IPS-20b (cell line): ENCODE measurements at regions not wholly inside any gene's neighbourhood (a gene's known extent, or its start where the extent isn't known, plus 50 kb on each side); places are given as distances from the start of the nearest gene placed in this dataset.

Experiments
- H3K27ac ChIP-seq: one replicate; pipeline ENCODE4 v1.5.1; 2013; ENCODE audit warnings: low read length
- H3K27me3 ChIP-seq: 2 replicates; pipeline ENCODE4 v1.6.1; 2013; ENCODE audit warnings: mild to moderate bottlenecking, low read length, inconsistent platforms; ENCODE audit not compliant: insufficient read depth
- H3K36me3 ChIP-seq: 2 replicates; pipeline ENCODE4 v1.6.1; 2013; ENCODE audit warnings: low read depth, mild to moderate bottlenecking, inconsistent platforms, low read length, moderate library complexity; ENCODE audit not compliant: insufficient read depth
- H3K4me1 ChIP-seq: 2 replicates; pipeline ENCODE4 v1.6.1; 2013; ENCODE audit warnings: mild to moderate bottlenecking, control low read depth, inconsistent platforms, low read length, moderate library complexity; ENCODE audit not compliant: insufficient read depth
- H3K4me3 ChIP-seq: 2 replicates; pipeline ENCODE4 v1.5.1; 2013; ENCODE audit warnings: mild to moderate bottlenecking, low read length, inconsistent platforms
- H3K9ac ChIP-seq: 2 replicates; pipeline ENCODE4 v1.6.1; 2013; ENCODE audit warnings: low read depth, mild to moderate bottlenecking, inconsistent platforms, low read length, moderate library complexity
- H3K9me3 ChIP-seq: 2 replicates; pipeline ENCODE4 v1.6.1; 2013; ENCODE audit warnings: mild to moderate bottlenecking, low read depth, low read length, inconsistent platforms; ENCODE audit not compliant: insufficient read depth

DNA sequence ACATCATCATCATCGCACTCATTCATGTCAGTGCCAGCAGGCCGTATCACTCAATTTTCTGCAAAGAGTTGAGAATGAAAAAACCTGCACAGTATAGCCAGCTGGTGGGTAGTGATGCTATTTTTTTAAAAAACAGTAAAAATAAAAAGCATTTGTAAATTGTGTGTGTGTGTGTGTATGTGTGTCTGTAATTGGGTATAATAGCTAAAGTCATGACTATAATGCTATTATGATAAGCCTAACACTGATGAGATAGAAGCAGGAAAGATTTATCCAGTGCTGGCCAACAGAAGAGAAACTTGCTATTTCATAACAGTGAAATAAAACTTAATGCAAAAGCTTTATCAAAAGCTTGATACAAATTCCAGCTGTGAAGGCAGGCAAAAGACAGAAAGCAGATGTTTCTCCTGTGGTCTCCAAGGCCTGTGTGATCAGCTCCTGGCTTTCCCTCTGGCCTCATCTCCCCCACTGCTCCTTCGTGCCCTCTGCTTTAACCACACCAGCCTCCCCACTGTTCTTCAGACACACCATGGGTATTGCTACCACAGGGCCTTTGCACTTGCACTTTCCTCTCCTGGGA lies 206.2 kb upstream of the IRX5 start:
- Histone ChIP-seq H3K27me3 (no peaks in the 10 kb centered on the region), H3K4me3 (no peak overlapping the region), H3K9ac (no peak overlapping the region), H3K27ac (no peak overlapping the region), H3K36me3 (no peaks in the 10 kb centered on the region), H3K9me3 (no peaks in the 10 kb centered on the region), H3K4me1 (no peaks in the 10 kb centered on the region)

DNA sequence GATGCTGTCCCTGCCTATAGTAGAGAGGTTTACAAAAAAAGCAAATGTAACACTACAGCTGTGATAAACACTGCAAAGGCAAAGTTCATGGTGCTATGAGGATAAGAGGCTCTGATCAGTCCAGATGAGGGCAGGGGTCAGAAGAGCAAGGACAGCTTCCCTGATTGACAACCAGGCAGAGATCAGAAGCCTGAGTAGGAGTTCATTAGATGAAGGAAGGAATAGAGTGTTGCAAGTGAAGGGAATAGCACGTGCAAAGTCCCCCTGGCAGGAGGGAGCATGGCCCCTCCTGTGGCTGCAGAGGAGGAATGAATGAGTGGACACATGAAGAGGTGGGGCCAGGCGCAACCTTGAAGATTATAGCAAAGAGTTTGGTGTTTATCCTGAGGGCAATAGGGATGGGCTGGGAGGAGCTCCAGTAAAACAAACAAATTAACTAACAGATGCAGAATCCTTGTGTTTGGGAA lies 208.4 kb upstream of the IRX5 start:
- H3K4me1 ChIP-seq, result no peaks in the 10 kb centered on the region
- H3K4me3 ChIP-seq, result no peak overlapping the region
- H3K9ac ChIP-seq, result no peak overlapping the region
- H3K9me3 ChIP-seq, result no peaks in the 10 kb centered on the region
- no peaks in the 10 kb centered on the region for H3K36me3 ChIP-seq
- no peaks in the 10 kb centered on the region for H3K27me3 ChIP-seq
- no peak overlapping the region for H3K27ac ChIP-seq

DNA sequence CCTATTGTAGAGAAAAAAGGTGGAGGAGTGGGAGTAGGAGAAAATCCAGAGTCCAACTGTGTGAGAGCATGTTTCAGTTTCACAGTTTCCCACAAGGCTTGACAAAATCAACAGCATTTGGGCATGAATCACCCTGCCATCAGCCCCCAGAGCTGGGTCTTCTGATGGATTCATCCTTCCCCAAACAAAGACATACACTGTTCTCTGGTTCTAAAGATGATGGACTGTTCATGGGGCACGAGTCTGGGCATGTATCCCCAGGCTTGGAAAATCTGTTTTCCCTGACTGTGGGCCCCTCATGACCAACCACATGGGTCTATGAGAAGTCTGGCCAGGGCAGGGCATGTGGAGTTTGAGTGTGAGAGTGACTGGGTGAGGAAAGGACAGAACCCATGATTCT lies 210.4 kb upstream of the IRX5 start:
- H3K27ac ChIP-seq, result no peak overlapping the region
- no peak overlapping the region for H3K9ac ChIP-seq
- no peaks in the 10 kb centered on the region for H3K36me3 ChIP-seq
- no peaks in the 10 kb centered on the region for H3K4me1 ChIP-seq
- no peak overlapping the region for H3K4me3 ChIP-seq
- no peaks in the 10 kb centered on the region for H3K27me3 ChIP-seq
- H3K9me3 ChIP-seq, result no peaks in the 10 kb centered on the region

DNA sequence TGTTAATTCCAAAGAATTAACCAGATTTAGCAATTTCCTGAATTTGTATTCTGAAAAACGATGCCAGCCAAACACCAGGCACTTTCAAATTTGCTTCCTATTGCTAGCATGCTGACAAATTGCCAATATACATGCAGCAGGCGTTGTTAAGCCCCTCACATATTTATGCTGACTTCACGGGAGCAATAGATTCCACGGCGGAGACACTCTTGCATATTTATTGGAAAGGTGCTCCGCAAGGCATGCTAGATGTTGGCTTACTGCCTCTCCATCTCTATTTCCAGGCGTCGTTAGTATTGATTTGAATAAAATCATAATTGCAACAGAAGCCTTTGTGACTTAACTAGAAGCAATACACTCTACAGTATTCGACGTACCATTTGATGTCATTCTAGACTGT lies 211.0 kb upstream of the IRX5 start:
- Histone ChIP-seq H3K27ac (no peak overlapping the region), H3K4me1 (no peaks in the 10 kb centered on the region), H3K9me3 (no peaks in the 10 kb centered on the region), H3K36me3 (no peaks in the 10 kb centered on the region), H3K9ac (no peak overlapping the region), H3K4me3 (no peak overlapping the region), H3K27me3 (no peaks in the 10 kb centered on the region)

DNA sequence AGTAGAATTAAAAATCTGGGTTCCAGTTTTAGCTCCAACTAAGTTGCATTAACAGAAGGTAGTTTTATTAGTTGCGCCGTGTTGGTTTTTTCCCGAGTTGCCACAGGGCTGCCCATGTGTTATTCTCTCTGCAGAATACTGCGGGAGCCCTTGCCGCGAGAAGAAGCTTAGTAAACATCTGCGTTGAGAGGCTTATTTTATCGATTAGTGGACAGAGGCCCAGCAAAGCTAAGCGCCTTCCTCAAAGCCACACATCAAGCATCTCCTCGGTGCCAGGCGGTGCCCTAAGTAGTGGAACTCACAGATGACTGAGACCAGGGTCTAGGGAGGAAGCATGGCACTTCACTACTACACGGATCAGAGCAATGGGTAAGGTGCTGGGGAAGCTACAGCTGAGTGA lies 212.3 kb upstream of the IRX5 start:
- H3K4me1 ChIP-seq, result no peaks in the 10 kb centered on the region
- H3K9ac ChIP-seq, result no peak overlapping the region
- no peaks in the 10 kb centered on the region for H3K36me3 ChIP-seq
- no peak overlapping the region for H3K27ac ChIP-seq
- no peaks in the 10 kb centered on the region for H3K9me3 ChIP-seq
- no peaks in the 10 kb centered on the region for H3K27me3 ChIP-seq
- H3K4me3 ChIP-seq, result no peak overlapping the region

DNA sequence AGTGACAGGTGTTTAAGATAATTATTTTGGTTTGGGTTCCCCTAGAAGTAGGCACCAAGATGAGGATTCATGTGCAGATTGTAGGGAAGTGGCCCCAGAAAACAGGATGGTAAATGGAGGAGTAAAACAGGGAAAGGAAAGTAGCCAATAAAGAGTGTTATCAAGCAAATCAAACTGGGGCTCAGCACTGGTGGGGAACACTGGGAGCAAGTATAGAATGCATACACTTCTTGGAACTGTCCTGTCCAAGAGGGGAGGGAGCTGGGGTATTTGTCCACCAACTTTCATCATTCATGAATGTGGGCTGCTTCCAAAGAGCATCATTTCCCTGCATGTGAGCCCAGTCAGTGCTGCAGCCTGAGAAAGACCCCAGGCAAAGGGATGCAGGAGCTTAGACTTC lies 215.7 kb upstream of the IRX5 start:
- no peak overlapping the region for H3K27ac ChIP-seq
- H3K4me3 ChIP-seq, result no peak overlapping the region
- no peaks in the 10 kb centered on the region for H3K4me1 ChIP-seq
- no peaks in the 10 kb centered on the region for H3K36me3 ChIP-seq
- no peaks in the 10 kb centered on the region for H3K27me3 ChIP-seq
- H3K9ac ChIP-seq, result no peak overlapping the region
- no peaks in the 10 kb centered on the region for H3K9me3 ChIP-seq

DNA sequence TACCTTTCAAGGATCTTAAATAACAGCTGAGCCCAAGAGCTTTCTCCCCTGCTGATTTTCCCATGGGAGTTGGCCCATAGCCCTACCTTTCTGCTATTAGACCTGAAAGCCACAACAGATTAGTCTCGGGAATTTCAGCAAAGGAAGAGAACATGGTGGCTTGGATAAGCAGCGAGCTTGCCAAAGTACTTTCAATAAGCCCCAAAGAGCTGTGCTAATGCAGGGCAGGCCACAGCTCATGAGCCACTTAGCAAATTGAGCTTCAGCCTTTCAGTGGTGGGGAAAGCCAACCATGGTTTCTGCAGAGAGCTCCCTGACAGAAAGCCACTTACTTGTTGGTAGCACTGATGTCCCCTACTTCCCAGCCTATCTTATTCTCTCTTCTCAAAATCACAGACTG lies 217.8 kb upstream of the IRX5 start:
- Histone ChIP-seq H3K27me3 (no peaks in the 10 kb centered on the region), H3K4me1 (no peaks in the 10 kb centered on the region), H3K9me3 (no peaks in the 10 kb centered on the region), H3K9ac (no peak overlapping the region), H3K4me3 (no peak overlapping the region), H3K27ac (no peak overlapping the region), H3K36me3 (no peaks in the 10 kb centered on the region)

DNA sequence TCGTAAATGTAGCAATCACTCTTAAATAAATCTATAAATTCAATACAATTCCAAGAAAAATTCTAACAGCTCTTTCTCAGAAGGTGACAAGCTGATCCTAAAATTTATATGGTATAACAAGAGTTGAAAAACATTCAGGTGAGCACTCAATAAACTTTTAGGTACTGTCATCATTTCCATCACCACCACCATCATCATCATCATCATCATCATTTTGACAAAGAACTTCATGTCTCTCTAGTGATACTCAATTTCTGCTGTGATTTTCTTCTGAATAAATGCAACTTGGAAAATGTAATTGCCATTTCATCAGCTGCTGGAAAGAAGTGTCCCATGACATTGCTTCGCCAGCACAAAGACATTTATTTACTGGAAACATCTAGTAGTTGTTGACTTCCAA lies 222.9 kb upstream of the IRX5 start:
- no peaks in the 10 kb centered on the region for H3K27me3 ChIP-seq
- no peak overlapping the region for H3K4me3 ChIP-seq
- no peaks in the 10 kb centered on the region for H3K36me3 ChIP-seq
- H3K4me1 ChIP-seq, result no peaks in the 10 kb centered on the region
- H3K27ac ChIP-seq, result no peak overlapping the region
- H3K9ac ChIP-seq, result no peak overlapping the region
- H3K9me3 ChIP-seq, result no peaks in the 10 kb centered on the region

DNA sequence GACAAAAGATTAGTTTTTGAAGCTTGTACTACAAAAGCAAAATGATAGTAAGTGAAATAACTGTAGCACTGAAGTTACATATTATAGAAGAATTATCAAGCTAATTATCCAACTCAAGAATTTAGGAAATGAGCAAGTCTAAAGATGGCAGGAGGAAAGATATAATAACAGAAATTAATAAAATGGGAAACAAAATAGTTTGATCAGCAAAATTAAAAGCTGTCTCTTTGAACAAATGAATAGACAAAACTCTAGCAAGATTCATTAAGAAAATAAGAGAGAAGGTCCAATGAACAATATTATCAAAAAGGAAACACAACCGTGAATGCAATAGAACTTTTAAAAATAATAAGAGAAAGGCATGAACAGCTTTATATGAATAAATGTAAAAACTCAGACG lies 224.3 kb upstream of the IRX5 start:
- no peak overlapping the region for H3K27ac ChIP-seq
- H3K4me3 ChIP-seq, result no peak overlapping the region

DNA sequence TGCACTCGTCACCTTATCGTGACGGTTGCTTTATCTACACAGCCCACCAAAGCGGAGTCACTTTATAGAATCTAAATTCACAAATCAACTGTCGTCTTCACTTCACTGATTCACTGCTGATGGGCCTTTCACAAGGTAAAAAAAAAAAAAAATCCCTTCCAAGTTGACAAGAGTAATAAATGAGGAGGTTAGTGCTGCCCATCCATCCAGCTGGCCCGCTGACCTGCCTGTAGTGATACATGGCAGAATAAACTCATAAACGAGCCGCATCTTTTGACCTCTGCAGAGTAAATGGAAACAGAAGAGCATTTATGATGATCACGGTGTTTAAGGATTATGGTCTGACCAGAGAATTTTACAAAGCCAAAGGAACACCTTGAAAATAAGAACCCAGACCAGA lies 227.3 kb upstream of the IRX5 start:
- Histone ChIP-seq H3K36me3 (no peaks in the 10 kb centered on the region), H3K4me3 (no peak overlapping the region), H3K9ac (no peak overlapping the region), H3K4me1 (no peaks in the 10 kb centered on the region), H3K27me3 (no peaks in the 10 kb centered on the region), H3K9me3 (no peaks in the 10 kb centered on the region), H3K27ac (no peak overlapping the region)

More for the DNA sequence above, 224.3 kb upstream of the IRX5 start:
- H3K9ac ChIP-seq, result no peak overlapping the region
- H3K27me3 ChIP-seq, result no peaks in the 10 kb centered on the region
- H3K36me3 ChIP-seq, result no peaks in the 10 kb centered on the region
- no peaks in the 10 kb centered on the region for H3K4me1 ChIP-seq
- H3K9me3 ChIP-seq, result no peaks in the 10 kb centered on the region

DNA sequence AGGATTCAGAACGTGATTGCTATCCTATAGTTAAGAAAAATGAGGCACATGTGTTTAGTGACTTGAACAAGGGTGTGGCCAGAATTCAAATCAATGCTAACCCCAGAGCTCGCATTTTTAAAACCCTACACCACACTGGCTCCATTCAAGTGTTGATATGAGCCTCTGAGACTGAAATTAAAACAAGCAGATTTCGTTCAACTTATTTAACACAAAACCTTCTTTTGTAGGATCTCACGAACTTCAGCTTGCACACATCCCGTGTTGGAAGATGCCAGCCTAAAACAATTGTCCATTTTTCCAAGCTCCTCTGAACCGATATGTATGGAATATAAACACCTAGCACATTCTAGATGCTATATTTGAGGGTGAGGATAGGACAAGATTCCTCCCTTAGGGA lies 231.0 kb upstream of the IRX5 start:
- no peaks in the 10 kb centered on the region for H3K36me3 ChIP-seq
- H3K9ac ChIP-seq, result no peak overlapping the region
- H3K27ac ChIP-seq, result no peak overlapping the region
- H3K4me1 ChIP-seq, result no peaks in the 10 kb centered on the region
- H3K27me3 ChIP-seq, result no peaks in the 10 kb centered on the region
- H3K4me3 ChIP-seq, result no peak overlapping the region
- H3K9me3 ChIP-seq, result no peaks in the 10 kb centered on the region

DNA sequence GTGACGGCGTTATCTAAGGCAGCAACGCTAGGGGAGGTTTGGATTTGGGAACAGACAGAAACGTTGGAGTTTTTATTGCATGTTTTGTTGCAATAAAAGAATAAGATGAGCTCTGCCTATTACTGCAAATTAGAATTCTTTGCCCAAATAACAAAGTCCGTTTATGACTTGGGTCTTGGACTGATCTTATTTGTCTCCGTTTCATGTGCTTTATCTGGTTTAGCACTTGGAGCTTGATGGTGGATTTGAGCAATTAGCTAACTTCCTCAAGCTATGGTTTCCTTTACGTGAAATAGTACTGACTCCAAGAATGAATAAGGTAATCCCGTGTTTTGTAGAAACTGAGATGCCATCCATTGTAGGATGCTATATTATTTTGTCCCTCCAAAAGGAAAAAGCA lies 233.0 kb upstream of the IRX5 start:
- Histone ChIP-seq H3K9ac (no peak overlapping the region), H3K4me1 (no peaks in the 10 kb centered on the region), H3K9me3 (no peaks in the 10 kb centered on the region), H3K27ac (no peak overlapping the region), H3K27me3 (no peaks in the 10 kb centered on the region), H3K4me3 (no peak overlapping the region), H3K36me3 (no peaks in the 10 kb centered on the region)

DNA sequence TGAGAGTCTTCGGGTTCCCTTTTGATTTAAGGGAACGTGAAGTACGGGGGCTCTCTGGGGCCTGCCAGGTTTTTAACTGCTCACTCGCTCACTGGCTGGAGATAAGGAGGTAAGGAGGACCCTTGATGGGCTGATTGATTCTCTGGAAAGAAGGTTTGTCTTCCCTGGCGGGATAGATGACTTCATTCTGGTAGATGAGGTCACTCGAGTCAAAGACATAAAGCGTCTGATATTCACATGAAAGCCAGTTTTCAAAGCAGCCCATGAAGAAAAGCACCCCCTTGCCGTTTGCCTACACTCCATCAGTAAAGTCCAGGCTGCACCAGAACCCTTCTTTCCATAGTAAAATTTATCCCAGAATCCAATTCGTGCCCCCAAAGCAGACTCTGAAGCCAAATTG lies 233.7 kb upstream of the IRX5 start:
- Histone ChIP-seq H3K4me1 (no peaks in the 10 kb centered on the region), H3K27me3 (no peaks in the 10 kb centered on the region), H3K27ac (no peak overlapping the region), H3K9me3 (no peaks in the 10 kb centered on the region), H3K36me3 (no peaks in the 10 kb centered on the region), H3K9ac (no peak overlapping the region), H3K4me3 (no peak overlapping the region)
